Hepatocyte (in vitro differentiated cells): ENCODE measurements at regions not wholly inside any gene's neighbourhood (a gene's known extent, or its start where the extent isn't known, plus 50 kb on each side); places are given as distances from the start of the nearest gene placed in this dataset.
A peak's percentile ranks its signal among the peaks of the same experiment; 100 is the strongest.
"Not testable (repeated sequence)": the region's sequence is repeated elsewhere in the genome, so short reads cannot be mapped to it uniquely, and the experiment has no call there.

ENCODE experiments used
- DNase-seq: peaks from one replicate; pipeline ENCODE4 v3.0.0-alpha.2; 2016; ENCODE audit warnings: low spot score
- H2AFZ ChIP-seq: fragments of 200-600 bp; sonication (generic); 2 replicates; pipeline ENCODE4 v1.6.0; 2016; ENCODE audit warnings: antibody characterized with exemption, mild to moderate bottlenecking
- H3K27ac ChIP-seq: fragments of 200-600 bp; sonication (generic); 2 replicates; pipeline ENCODE4 v1.5.1; 2016; ENCODE audit warnings: mild to moderate bottlenecking
- H3K27me3 ChIP-seq: fragments of 200-600 bp; sonication (generic); 2 replicates; pipeline ENCODE4 v1.6.1; 2016
- H3K36me3 ChIP-seq: fragments of 200-600 bp; sonication (generic); replicated peaks from 2 replicates; pipeline ENCODE4 v1.5.1; 2016; ENCODE audit warnings: low read depth; ENCODE audit not compliant: insufficient read depth
- H3K4me1 ChIP-seq: fragments of 200-600 bp; sonication (generic); 2 replicates; pipeline ENCODE4 v1.5.1; 2016; ENCODE audit warnings: mild to moderate bottlenecking, moderate library complexity; ENCODE audit not compliant: insufficient read depth
- H3K4me2 ChIP-seq: fragments of 200-600 bp; sonication (generic); 2 replicates; pipeline ENCODE4 v1.6.0; 2016
- H3K4me3 ChIP-seq: fragments of 200-600 bp; sonication (generic); 2 replicates; pipeline ENCODE4 v1.5.1; 2016; ENCODE audit warnings: mild to moderate bottlenecking
- H3K79me2 ChIP-seq: fragments of 200-600 bp; sonication (generic); 2 replicates; pipeline ENCODE4 v1.6.0; 2017; ENCODE audit warnings: mild to moderate bottlenecking
- H3K9me2 ChIP-seq: fragments of 200-600 bp; sonication (generic); replicated peaks from 2 replicates; pipeline ENCODE4 v1.6.0; 2017; ENCODE audit warnings: mild to moderate bottlenecking; ENCODE audit not compliant: insufficient read depth
- H3K9me3 ChIP-seq: fragments of 200-600 bp; sonication (generic); 2 replicates; pipeline ENCODE4 v1.5.1; 2016; ENCODE audit warnings: low read depth, mild to moderate bottlenecking
- H4K20me1 ChIP-seq: fragments of 200-600 bp; sonication (generic); 2 replicates; pipeline ENCODE4 v1.6.0; 2016; ENCODE audit warnings: mild to moderate bottlenecking; ENCODE audit not compliant: insufficient read depth, poor library complexity, severe bottlenecking
- EZH2 ChIP-seq: fragments of 200-600 bp; sonication (generic); IDR thresholded peaks from 2 replicates; pipeline ENCODE4 v1.6.1; 2016; ENCODE audit warnings: antibody characterized with exemption, mild to moderate bottlenecking, borderline replicate concordance
- EZH2phosphoT487 ChIP-seq: fragments of 200-600 bp; sonication (generic); IDR thresholded peaks from one replicate; pipeline ENCODE4 v1.6.1; 2018; ENCODE audit warnings: antibody characterized with exemption, mild to moderate bottlenecking, low read depth, moderate library complexity; ENCODE audit not compliant: unreplicated experiment, severe bottlenecking
- WGBS: methylation state at CpG from one replicate; pipeline ENCODE4 v1.1.6; 2016; ENCODE audit warnings: low lambda C conversion rate; ENCODE audit errors: missing lambda C conversion rate; 5-methylcytosine and 5-hydroxymethylcytosine counted together
- TF ChIP-seq, protein P1 (sequence below): fragments of 200-600 bp; sonication (generic); IDR thresholded peaks from 2 replicates; pipeline ENCODE4 v1.5.1; 2016; ENCODE audit warnings: antibody characterized with exemption, mild to moderate bottlenecking; ENCODE audit not compliant: poor library complexity

DNA sequence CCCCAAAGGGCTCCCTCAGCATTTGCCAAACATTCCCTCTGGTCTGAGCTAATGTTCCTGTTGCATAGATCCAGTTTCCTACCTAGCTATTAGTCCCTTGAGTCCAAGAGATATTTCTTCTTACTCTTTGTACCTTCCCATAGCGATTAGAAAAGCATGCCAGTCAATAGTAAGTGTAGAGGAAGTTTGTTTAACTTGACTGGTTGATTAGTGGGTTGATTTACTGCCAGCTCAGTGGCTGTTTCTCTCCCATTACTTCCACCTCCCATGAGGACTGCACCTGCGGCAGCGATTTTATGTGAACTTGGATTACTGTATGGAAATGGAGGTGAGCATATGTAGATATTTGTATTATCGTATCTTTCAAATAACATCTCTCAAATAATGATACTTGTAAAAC lies 1748.4 kb upstream of the CELF4 start:
- TF ChIP-seq EZH2phosphoT487 (no peak), EZH2 (no peak)
- TF ChIP-seq, protein P1, sequence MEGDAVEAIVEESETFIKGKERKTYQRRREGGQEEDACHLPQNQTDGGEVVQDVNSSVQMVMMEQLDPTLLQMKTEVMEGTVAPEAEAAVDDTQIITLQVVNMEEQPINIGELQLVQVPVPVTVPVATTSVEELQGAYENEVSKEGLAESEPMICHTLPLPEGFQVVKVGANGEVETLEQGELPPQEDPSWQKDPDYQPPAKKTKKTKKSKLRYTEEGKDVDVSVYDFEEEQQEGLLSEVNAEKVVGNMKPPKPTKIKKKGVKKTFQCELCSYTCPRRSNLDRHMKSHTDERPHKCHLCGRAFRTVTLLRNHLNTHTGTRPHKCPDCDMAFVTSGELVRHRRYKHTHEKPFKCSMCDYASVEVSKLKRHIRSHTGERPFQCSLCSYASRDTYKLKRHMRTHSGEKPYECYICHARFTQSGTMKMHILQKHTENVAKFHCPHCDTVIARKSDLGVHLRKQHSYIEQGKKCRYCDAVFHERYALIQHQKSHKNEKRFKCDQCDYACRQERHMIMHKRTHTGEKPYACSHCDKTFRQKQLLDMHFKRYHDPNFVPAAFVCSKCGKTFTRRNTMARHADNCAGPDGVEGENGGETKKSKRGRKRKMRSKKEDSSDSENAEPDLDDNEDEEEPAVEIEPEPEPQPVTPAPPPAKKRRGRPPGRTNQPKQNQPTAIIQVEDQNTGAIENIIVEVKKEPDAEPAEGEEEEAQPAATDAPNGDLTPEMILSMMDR: no peak
- no peaks in the 10 kb centered on the region for H3K27me3 ChIP-seq
- no peaks in the 10 kb centered on the region for H4K20me1 ChIP-seq
- no peaks in the 10 kb centered on the region for H3K4me1 ChIP-seq
- no peak overlapping the region for H3K4me2 ChIP-seq
- no peak overlapping the region for H2AFZ ChIP-seq
- peak; percentile 6 for DNase-seq
- H3K27ac ChIP-seq: no peak overlapping the region
- H3K79me2 ChIP-seq: no peaks in the 10 kb centered on the region
- 63% methylated on average over 4 of the region's 4 CpGs for WGBS
- no peaks in the 10 kb centered on the region for H3K9me2 ChIP-seq
- no peak overlapping the region for H3K4me3 ChIP-seq
- H3K9me3 ChIP-seq: no peaks in the 10 kb centered on the region
- no peaks in the 10 kb centered on the region for H3K36me3 ChIP-seq

DNA sequence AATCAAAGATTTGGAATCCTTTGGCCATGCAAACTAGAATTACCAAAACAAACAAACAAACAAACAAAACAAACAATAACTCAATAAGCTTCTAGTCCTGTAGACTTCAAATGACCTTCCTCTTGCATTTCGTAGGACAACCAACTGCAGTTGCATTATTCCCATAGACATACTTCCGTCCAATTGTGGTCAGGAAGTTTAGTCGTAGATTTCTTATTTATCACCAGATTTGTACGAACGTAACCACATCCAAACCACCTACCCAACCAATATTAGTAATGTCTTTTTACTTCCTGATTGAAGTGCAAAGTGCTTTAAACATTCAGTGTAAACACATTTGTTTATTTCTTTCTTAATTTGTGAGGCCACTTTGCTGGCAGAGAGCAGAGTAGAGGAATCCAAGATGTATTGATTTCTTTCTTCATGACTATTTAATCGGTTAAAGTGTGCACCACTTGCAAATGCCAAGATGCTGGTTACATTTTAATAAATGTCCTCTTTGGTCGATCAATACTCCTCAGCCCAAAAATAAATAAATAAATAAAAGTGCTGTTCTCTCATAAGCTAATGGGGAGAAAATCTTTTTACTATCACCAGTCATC lies 1745.6 kb upstream of the CELF4 start:
- Histone ChIP-seq H2AFZ (no peak overlapping the region), H3K4me1 (no peaks in the 10 kb centered on the region), H4K20me1 (no peaks in the 10 kb centered on the region), H3K36me3 (no peaks in the 10 kb centered on the region), H3K9me3 (no peaks in the 10 kb centered on the region), H3K4me3 (no peak overlapping the region), H3K79me2 (no peaks in the 10 kb centered on the region), H3K4me2 (no peak overlapping the region), H3K9me2 (no peaks in the 10 kb centered on the region), H3K27ac (no peak overlapping the region), H3K27me3 (no peaks in the 10 kb centered on the region)
- no peak for DNase-seq
- TF ChIP-seq EZH2phosphoT487 (no peak), EZH2 (no peak)
- TF ChIP-seq, protein P1: no peak
- WGBS: 91% methylated on average over 7 of the region's 7 CpGs

DNA sequence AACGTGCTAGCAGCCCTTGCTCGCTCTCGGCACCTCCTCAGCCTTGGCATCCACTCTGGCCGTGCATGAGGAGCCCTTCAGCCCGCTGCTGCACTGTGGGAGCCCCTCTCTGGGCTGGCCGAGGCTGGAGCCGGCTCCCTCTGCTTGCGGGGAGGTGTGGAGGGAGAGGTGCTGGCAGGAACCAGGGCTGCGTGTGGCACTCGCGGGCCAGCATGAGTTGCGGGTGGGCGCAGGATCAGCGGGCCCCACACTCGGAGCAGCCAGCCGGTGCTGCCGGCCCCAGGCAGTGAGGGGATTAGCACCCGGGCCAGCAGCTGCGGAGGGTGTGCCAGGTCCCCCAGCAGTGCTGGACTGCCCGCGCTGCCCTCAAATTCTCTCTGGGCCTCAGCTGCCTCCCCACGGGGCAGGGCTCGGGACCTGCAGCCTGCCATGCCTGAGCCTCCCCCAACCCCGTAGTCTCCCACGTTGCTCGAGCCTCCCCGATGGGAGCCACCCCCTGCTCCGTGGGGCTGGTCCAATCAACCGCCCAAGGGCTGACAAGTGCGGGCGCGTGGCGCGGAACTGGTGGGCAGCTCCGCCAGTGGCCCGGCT lies 1743.4 kb upstream of the CELF4 start:
- H3K9me2 ChIP-seq, H3K27me3 ChIP-seq, H3K27ac ChIP-seq, H3K4me1 ChIP-seq, H2AFZ ChIP-seq, H3K36me3 ChIP-seq, H3K4me3 ChIP-seq, H4K20me1 ChIP-seq, H3K4me2 ChIP-seq, DNase-seq, H3K9me3 ChIP-seq, H3K79me2 ChIP-seq: not testable (repeated sequence)
- WGBS: 96% methylated on average over 32 of the region's 36 CpGs

DNA sequence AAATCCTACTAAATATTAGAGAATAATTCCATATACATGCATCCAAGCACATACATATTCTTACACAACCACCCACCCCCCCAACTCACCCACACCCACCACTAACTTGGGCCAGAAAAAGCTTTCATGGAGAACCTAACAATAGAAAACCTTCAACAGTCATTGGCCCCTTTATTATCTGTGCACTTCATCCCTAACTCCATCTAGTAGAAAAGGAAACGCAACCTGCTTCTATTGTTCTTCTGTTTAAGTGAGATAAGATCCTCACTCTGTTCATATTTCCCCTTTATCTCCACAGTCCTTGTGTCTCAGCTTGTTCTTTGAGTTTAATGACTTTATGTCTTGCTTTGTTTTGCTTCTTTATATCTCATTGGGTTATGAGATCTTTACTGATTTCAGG lies 1740.2 kb upstream of the CELF4 start:
- Histone ChIP-seq H3K36me3 (no peaks in the 10 kb centered on the region), H3K79me2 (no peaks in the 10 kb centered on the region), H3K4me3 (no peak overlapping the region), H4K20me1 (no peaks in the 10 kb centered on the region), H3K27me3 (no peaks in the 10 kb centered on the region), H3K9me3 (no peaks in the 10 kb centered on the region), H3K4me1 (no peaks in the 10 kb centered on the region), H3K4me2 (no peak overlapping the region), H2AFZ (no peak overlapping the region), H3K27ac (no peak overlapping the region), H3K9me2 (no peaks in the 10 kb centered on the region)
- DNase-seq: no peak
- WGBS: 70% methylated on average over 1 of the region's 1 CpG
- TF ChIP-seq, protein P1: no peak
- TF ChIP-seq EZH2phosphoT487 (no peak), EZH2 (no peak)
